ENCODE measurements at regions not wholly inside any gene's neighbourhood (a gene's known extent, or its start where the extent isn't known, plus 50 kb on each side); places are given as distances from the start of the nearest gene placed in this dataset.

DNA sequence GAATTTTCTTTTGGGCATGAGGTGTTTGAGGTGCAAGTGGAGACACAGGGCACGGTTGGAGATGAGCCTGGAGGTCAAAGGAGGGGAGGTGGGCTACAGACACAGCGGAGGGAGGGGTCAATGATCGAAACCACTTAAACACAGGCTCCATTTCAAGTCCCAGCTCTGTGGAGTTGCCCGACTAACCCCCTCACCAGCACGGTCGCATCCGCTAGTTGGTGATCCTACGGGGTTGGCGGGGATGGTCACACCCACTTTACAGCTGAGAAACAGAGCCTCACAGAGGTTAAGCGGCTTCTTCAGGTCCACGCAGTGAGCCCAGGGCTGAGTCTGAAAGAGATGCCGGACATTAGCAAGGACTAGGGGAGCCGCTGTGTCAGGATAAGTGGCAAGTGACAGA is 60.1 kb upstream of the RUNX3 start:
- H3K4me2 ChIP-seq (replicated peaks; ENCODE audit: low read depth, low read length, poor library complexity, severe bottlenecking), result no peak overlapping the region
- no peaks in the 10 kb centered on the region for H3K36me3 ChIP-seq (replicated peaks in 1 of 2; ENCODE audit: control extremely low read depth in 1 of 2, control insufficient read depth in 1 of 2, extremely low read depth in 1 of 2, insufficient read depth in 2 of 2, low read length in 1 of 2)
- H3K4me3 ChIP-seq (ENCODE audit: control extremely low read depth in 1 of 5, extremely low read depth in 1 of 5, insufficient read depth in 1 of 5, low read depth in 2 of 5, low read length in 4 of 5), result no peak overlapping the region
- TF ChIP-seq, protein P1, sequence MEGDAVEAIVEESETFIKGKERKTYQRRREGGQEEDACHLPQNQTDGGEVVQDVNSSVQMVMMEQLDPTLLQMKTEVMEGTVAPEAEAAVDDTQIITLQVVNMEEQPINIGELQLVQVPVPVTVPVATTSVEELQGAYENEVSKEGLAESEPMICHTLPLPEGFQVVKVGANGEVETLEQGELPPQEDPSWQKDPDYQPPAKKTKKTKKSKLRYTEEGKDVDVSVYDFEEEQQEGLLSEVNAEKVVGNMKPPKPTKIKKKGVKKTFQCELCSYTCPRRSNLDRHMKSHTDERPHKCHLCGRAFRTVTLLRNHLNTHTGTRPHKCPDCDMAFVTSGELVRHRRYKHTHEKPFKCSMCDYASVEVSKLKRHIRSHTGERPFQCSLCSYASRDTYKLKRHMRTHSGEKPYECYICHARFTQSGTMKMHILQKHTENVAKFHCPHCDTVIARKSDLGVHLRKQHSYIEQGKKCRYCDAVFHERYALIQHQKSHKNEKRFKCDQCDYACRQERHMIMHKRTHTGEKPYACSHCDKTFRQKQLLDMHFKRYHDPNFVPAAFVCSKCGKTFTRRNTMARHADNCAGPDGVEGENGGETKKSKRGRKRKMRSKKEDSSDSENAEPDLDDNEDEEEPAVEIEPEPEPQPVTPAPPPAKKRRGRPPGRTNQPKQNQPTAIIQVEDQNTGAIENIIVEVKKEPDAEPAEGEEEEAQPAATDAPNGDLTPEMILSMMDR (IDR thresholded peaks at IDR 0.05), result no peak
- no peak for TF ChIP-seq EZH2 (IDR thresholded peaks at IDR 0.05; ENCODE audit: borderline replicate concordance, insufficient read depth, low read depth, low read length, poor library complexity, severe bottlenecking)
- 95% methylated on average over 8 of the region's 13 CpGs for WGBS (ENCODE audit: insufficient coverage)
- intact Hi-C loops (cut with micrococcal nuclease), result no loop called here
- ChIA-PET CTCF (interaction anchor here (0.7 to 1.9 kb wide), 4 partner anchors 19 to 58 kb away, joined by 3 to 6 read pairs (median 4); no protein-coding TSS in a partner anchor), POLR2A (interaction anchor here (0.7 kb wide), 1 partner anchor 89 kb away, joined by 3 read pairs; no protein-coding TSS in a partner anchor)
- peak overlapping the region; percentile 25 for H2AFZ ChIP-seq (ENCODE audit: insufficient read depth, low read depth, low read length, poor library complexity, severe bottlenecking)
- no peak overlapping the region for H3K4me3 Mint-ChIP-seq
- peak overlapping the region; percentile 42 for H3K27ac Mint-ChIP-seq
- peaks cover 17 to 26% of the 10 kb centered on the region in 2 donors for H3K4me1 ChIP-seq (ENCODE audit: control insufficient read depth in 2 of 2, insufficient read depth in 2 of 2, low read length in 2 of 2)
- H3K27me3 ChIP-seq (replicated peaks in 1 of 4; ENCODE audit: control extremely low read depth in 1 of 4, control insufficient read depth in 3 of 4, insufficient read depth in 4 of 4, low read length in 3 of 4), result peaks cover 0 to 3% (median 0%) of the 10 kb centered on the region in 4 experiments
- peaks cover 0 to 12% (median 0%) of the 10 kb centered on the region in 3 donors for H3K9me3 ChIP-seq (ENCODE audit: control extremely low read depth in 1 of 3, control insufficient read depth in 2 of 3, insufficient read depth in 1 of 3, low read length in 2 of 3)
- H3K79me2 ChIP-seq (ENCODE audit: control insufficient read depth, insufficient read depth, low read length), result no peaks in the 10 kb centered on the region
- H3K4me1 Mint-ChIP-seq, result peaks cover 33% of the 10 kb centered on the region
- no peak for DNase-seq
- no peak overlapping the region for H3K27ac ChIP-seq (ENCODE audit: low read length in 2 of 2)
- no peaks in the 10 kb centered on the region for H4K20me1 ChIP-seq (ENCODE audit: control insufficient read depth, insufficient read depth, low read length, poor library complexity, severe bottlenecking)
- no peak for ATAC-seq (ENCODE audit: low read depth)
- no peaks in the 10 kb centered on the region for H3K27me3 Mint-ChIP-seq
- no peak overlapping the region for H3K9ac ChIP-seq (ENCODE audit: low read length)
- H3K9me3 Mint-ChIP-seq (ENCODE audit: insufficient read depth), result no peaks in the 10 kb centered on the region

DNA sequence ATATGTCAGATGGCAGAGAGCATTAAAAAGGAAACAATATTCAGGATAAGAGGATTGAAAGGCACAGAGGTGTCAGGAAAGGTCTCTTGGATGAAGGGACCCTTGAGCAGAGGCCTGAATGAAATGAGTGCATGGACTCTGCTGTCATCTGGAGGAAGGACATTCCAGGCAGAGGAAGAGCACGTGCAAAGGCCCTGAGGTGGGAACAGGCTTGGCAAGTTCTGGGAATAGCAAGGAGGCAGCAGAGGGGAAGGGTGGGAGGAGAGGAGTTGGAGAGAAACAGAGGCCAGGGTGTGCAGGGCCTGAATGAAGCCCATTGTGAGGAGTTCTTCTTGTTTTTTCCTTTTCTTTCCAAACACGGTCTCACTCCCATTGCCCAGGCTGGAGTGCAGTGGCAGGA is 59.0 kb upstream of the RUNX3 start:
- Mint-ChIP-seq H3K27me3 (no peaks in the 10 kb centered on the region), H3K4me1 (peaks cover 33% of the 10 kb centered on the region), H3K27ac (peak overlapping the region; percentile 41), H3K9me3 (ENCODE audit: insufficient read depth) (no peaks in the 10 kb centered on the region), H3K4me3 (no peak overlapping the region)
- ChIA-PET CTCF (interaction anchor here (1.0 to 1.6 kb wide), 2 partner anchors 20 to 57 kb away, joined by 3 to 5 read pairs; no protein-coding TSS in a partner anchor), POLR2A (no interaction called here)
- no peaks in the 10 kb centered on the region for H4K20me1 ChIP-seq (ENCODE audit: control insufficient read depth, insufficient read depth, low read length, poor library complexity, severe bottlenecking)
- no peak for TF ChIP-seq EZH2 (IDR thresholded peaks at IDR 0.05; ENCODE audit: borderline replicate concordance, insufficient read depth, low read depth, low read length, poor library complexity, severe bottlenecking)
- TF ChIP-seq, protein P1 (IDR thresholded peaks at IDR 0.05), result no peak
- ATAC-seq (ENCODE audit: low read depth) (no peak), DNase-seq (no peak)
- H3K9ac ChIP-seq (ENCODE audit: low read length), result no peak overlapping the region
- H3K4me3 ChIP-seq (ENCODE audit: control extremely low read depth in 1 of 5, extremely low read depth in 1 of 5, insufficient read depth in 1 of 5, low read depth in 2 of 5, low read length in 4 of 5), result no peak overlapping the region
- H3K36me3 ChIP-seq (replicated peaks in 1 of 2; ENCODE audit: control extremely low read depth in 1 of 2, control insufficient read depth in 1 of 2, extremely low read depth in 1 of 2, insufficient read depth in 2 of 2, low read length in 1 of 2), result no peaks in the 10 kb centered on the region
- intact Hi-C loops (cut with micrococcal nuclease), result loop anchor here (5.0 kb wide), 1 partner anchor 33 kb away; no protein-coding TSS in a partner anchor
- peak overlapping the region; percentile 20 for H3K4me2 ChIP-seq (replicated peaks; ENCODE audit: low read depth, low read length, poor library complexity, severe bottlenecking)
- peaks cover 0 to 12% (median 0%) of the 10 kb centered on the region in 3 donors for H3K9me3 ChIP-seq (ENCODE audit: control extremely low read depth in 1 of 3, control insufficient read depth in 2 of 3, insufficient read depth in 1 of 3, low read length in 2 of 3)
- H3K79me2 ChIP-seq (ENCODE audit: control insufficient read depth, insufficient read depth, low read length), result no peaks in the 10 kb centered on the region
- H3K27ac ChIP-seq (ENCODE audit: low read length in 2 of 2), result no peak overlapping the region
- peaks cover 0 to 3% (median 0%) of the 10 kb centered on the region in 4 experiments for H3K27me3 ChIP-seq (replicated peaks in 1 of 4; ENCODE audit: control extremely low read depth in 1 of 4, control insufficient read depth in 3 of 4, insufficient read depth in 4 of 4, low read length in 3 of 4)
- no peak overlapping the region for H2AFZ ChIP-seq (ENCODE audit: insufficient read depth, low read depth, low read length, poor library complexity, severe bottlenecking)
- 100% methylated on average over 2 of the region's 2 CpGs for WGBS (ENCODE audit: insufficient coverage)
- H3K4me1 ChIP-seq (ENCODE audit: control insufficient read depth in 2 of 2, insufficient read depth in 2 of 2, low read length in 2 of 2), result peaks cover 17 to 26% of the 10 kb centered on the region in 2 donors
